DLD1 (cell line): ENCODE measurements at regions not wholly inside any gene's neighbourhood (a gene's known extent, or its start where the extent isn't known, plus 50 kb on each side); places are given as distances from the start of the nearest gene placed in this dataset.
"Not testable (repeated sequence)": the region's sequence is repeated elsewhere in the genome, so short reads cannot be mapped to it uniquely, and the experiment has no call there.

ENCODE experiments used
- in situ Hi-C: cut with HindIII; loops from 2 replicates; pipeline ENCODE4 v1.10.0; 2017; ENCODE audit warnings: low sequenced_read_pairs

DNA sequence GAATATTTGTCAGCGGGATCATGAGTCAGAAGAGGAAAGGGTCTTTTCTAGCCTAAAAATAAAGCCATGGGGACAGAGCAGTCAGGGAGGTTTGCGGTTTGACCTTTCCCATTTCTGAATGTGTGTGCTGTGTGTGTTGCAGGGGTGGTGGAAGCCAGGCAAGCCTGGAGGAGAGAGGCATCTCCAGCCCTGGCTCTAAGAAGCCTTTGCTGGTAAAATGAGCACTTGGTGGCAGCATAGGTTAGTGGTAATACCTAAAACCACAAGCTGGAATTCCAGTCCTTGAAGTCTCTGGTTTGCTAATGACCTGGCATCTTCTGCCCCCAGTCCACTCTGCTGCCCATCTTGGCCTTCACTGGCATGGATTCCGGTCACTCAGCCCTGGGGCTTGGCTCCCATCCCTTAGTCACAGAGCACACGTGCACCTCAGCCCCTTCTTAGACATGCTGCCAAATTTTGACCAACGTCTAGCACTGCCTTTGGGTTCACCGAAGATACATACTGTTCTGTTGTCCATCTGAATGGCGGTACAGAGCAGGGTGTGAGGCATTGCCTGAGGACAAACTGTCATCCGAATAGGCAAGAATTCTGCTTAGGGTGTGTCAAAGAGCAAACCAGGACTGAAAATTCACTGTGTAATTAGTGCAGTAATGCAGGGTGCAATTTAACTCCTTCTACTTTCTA, 52.7 kb downstream of the KCNA5 start:
- in situ Hi-C loops: no loop called here

DNA sequence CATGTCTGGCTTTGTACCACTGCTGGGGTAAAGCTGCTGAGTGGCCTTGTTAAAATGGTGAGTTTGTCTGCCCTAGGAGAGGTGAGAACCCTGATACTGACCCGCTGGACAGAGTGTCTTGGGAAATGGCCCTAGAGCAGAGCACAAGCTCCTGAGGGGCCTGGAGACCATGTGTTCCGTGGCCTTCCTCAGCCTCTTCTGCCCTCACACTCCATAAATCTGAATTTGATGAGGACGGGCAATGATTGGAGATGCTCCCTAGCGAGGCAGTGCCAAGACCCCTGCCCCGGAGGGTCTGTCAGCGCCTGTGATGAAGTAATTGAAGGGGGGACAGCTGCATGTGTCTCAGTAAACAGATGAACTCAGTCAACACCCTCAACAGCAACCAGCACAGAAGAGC, 54.1 kb downstream of the KCNA5 start:
- in situ Hi-C loops: no loop called here

DNA sequence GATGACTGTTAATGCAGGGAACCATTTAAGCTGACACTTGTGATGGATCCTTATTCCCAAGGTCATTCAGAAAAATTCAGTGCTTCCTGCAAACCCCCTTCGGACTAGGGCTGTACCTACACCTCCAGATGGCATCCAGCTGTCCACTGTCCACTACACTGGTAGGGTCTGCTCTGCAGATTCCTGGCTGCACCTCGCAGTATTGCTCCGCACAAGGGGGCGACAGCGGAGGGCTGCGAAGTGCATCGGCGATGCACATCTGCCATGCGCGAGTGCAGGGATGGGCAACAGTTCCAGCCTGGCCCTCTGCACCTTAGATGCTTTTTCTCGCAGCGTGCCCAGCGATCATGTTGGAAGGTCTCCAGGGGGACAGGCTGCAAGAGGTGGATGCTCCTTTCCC, 55.5 kb downstream of the KCNA5 start:
- in situ Hi-C loops: no loop called here

DNA sequence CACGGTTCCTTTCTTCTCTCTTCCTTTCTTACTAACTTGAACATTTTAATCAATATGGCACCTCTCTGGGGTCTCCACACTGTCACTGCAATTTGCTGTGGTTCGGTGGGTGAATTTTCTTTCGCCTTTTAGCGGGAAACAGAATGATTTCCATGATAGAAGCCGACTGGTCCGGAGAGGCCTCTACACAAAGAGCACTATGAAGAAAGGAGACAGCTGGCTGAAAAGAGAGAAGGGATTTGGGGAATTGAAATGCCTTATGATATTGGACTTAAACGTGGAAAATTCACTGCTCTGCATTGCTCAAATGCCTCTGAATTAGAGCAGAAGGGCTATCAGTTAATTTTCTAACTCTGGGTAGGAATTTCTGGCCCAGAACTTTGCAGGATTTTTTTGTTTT, 55.9 kb downstream of the KCNA5 start:
- in situ Hi-C loops: no loop called here

DNA sequence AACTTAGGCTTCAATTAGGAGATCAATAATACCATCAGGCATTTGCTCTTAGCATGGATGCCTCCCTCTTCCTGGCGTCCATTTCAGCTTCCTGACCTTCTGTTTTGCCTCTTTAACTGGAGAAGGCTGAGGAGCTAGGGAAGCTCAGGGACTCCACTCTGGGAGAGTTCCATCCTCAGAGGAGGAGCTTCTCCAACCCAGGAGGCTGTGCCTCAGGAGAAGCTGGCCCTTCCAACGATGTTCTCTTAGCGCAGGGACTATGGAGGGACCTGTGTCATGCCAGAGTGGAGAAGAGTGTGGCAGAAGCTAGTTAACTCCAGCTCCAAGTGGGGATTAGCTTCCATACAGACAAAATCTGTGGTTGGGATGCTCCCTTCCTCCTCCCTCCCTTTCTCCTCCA, 58.0 kb downstream of the KCNA5 start:
- in situ Hi-C loops: no loop called here

DNA sequence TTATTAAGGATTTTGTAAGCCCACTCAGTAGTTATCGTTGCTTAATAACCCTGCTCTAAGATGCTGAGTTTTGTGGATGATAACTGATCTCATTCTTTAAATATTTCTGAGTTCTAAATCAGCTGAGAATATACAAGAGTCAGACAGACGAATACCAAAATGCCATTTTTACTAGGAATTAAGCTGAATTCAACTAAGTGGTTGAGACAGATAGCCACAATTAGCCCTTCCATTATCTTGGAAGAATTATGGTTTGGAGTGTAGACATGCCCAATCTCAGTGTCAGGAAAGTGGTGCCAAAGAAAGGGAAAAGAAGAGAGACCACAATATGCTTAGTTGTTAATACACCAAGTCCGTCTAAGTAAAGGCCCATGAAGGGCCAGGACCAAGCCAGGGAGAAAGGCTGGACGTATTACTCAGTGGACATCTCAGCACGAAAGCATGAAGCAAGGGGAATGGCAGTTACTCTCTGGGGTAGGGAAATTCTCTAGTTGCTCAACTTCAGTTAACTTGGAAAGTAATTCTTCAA, 58.6 kb downstream of the KCNA5 start:
- in situ Hi-C loops: no loop called here

DNA sequence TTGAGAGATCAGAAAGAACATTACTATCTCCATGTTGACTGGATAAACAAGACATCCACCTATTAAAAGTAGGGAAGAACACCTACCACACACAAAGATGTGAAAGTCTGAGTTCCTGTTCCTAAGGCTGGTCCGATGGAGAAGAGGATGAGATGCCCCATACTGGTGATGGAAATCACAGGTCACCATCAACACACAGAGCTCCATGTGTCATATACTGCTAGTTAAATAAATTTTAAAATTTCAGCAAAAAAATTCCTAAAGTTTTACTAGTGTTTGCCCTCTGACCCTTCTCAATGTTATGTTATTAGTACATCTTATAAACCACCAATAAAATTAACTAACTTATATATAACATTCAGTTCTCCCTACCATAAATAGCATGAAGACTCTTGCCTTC, 59.1 kb downstream of the KCNA5 start:
- in situ Hi-C loops: no loop called here

DNA sequence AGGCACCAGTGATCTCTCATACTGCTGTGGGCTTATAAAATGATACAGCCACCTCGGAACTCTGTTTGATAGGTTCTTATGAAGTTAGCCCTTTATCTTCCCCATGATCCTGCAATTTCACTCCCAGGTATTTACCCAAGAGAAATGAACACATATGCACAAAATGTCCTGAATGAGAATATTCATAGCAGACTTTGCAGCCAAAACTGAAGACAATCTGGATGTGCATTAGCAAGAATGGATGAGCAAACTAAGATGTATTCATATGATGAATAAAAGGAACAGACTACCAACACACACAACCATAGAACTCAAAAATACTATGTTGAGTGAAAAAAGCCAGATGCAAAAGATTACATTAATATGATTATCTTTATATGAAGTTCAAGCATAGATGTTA, 66.7 kb downstream of the KCNA5 start:
- in situ Hi-C loops: no loop called here

DNA sequence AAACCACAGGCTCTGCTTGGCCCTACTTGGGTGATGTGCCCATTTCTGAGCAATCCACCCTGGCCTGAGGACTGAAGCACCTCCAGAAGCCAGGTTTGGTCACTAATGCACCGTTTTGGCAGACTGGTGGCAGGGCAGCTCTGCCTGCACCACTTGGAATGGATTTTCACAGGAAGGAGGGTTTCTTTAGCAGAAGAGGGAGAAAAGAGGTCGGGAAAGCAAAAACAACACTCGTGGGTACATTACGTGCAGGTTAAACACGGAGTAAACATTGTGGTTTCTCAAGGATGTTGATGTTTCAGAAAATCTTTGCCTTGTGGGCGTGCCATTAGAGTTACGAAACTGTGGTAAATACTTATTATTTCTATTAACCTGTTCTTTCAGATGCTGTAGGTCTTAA, 70.8 kb downstream of the KCNA5 start:
- in situ Hi-C loops: no loop called here

DNA sequence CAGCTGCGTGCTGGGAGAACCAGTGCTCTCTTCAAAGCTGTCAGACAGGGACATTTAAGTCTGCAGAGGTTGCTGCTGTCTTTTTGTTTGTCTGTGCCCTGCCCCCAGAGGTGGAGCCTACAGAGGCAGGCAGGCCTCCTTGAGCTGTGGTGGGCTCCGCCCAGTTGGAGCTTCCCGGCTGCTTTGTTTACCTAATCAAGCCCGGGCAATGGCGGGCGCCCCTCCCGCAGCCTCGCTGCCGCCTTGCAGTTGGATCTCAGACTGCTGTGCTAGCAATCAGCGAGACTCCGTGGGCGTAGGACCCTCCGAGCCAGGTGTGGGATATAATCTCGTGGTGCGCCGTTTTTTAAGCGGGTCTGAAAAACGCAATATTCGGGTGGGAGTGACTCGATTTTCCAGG, 78.1 kb downstream of the KCNA5 start:
- in situ Hi-C loops: not testable (repeated sequence)

DNA sequence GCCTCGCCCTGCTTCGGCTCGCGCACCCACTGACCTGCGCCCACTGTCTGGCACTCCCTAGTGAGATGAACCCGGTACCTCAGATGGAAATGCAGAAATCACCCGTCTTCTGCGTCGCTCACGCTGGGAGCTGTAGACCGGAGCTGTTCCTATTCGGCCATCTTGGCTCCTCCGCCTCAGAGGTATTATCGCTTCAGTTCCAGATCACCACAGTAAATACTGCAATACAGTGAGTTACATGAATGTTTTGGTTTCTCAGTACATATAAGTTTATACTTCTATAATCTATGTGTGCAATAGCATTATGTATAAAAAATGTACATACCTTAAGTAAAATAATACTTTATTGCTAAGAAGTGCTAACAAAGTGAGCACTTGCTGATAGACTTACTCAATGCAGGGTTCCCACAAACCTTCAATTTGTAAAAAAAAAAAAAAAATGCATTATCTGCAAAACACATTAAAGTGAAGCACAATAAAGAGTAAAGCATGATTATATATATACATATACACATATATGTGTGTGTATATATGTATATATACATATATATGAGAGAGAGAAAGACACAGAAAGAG, 78.7 kb downstream of the KCNA5 start:
- in situ Hi-C loops: not testable (repeated sequence)

DNA sequence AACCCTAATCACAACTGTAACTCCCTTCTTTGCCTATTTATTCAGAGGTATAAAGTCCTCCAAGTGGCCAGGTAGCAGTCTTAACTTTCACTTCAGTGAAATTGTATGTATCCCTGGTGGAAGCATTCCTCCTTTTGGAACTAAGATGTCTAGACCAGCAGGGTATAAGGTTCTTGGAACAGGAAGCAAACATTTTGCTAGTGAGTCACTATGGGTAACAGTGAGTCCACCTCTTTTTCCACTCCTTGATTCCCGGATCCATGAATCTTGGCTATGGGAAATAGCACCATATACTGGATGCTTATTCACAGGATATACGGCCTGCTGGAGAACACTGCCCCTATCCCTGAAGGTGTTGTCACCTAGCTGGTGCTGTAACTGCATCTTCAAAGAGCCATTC, 80.2 kb downstream of the KCNA5 start:
- in situ Hi-C loops: no loop called here

DNA sequence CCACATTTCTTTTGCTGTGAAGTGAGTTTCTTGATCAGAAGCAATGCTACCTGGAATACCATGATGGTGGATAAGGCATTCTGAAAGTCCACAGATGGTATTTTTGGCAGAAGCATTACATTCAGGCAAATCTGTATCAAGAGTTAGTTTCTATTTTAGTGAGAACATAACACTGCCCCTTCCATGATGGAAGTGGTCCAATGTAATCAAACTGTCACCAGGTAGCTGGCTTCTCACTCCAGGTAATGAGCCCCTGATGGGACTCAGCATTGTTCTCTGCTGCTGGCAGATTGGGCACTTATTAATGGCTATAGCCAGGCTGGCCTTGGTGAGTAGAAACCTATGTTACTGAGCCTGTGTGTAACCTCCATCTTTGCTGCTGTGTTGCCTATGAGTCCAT, 80.7 kb downstream of the KCNA5 start:
- in situ Hi-C loops: no loop called here

DNA sequence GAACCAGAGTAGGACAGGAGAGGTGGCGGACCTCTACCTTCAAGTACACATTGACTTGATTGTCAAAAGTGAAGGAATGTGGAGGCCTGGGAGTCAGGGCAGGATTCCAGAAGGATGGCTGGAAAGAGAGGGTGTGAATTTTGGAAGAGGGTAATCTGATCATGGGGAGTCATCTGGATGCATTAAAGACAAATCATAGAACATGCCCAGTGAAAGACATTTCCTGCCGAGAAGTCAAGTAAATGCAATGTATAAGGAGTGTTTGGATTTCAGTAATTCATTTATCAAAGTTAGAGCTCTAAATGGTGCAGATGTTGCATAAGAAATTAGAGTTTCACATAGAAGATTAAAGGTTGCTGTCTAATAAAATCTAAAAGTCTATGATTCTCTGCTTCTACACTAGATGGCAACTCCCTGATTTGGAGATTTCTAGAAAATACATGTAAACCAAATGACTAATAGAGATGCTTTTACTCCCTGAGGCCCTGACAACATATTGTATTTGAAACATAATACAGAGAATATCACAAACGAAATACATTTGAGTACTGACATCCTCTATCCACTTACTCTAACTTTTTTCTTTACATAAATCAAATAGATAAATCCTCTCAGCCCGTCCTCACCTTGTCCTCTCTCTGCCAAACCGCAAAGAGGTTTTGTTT, 91.3 kb downstream of the KCNA5 start:
- in situ Hi-C loops: no loop called here

DNA sequence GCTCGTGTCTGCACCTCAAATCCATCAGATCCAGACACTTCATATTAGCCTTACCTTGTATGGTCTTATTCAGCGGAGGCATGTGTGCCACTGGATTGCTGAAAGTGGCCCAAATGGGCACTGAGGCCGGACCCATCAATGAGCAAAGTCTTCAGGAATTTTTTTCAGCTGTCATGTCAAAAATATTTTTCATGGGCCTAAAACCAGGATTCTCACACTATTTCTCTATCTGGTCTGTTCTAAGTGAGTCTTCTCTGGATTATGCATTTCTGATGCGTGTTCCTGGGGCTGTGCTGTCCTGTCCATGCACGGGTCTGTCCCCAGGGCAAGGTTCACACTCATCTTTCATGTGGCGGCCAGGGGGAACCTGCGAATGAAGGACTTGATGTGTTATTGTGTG, 94.6 kb downstream of the KCNA5 start:
- in situ Hi-C loops: no loop called here

DNA sequence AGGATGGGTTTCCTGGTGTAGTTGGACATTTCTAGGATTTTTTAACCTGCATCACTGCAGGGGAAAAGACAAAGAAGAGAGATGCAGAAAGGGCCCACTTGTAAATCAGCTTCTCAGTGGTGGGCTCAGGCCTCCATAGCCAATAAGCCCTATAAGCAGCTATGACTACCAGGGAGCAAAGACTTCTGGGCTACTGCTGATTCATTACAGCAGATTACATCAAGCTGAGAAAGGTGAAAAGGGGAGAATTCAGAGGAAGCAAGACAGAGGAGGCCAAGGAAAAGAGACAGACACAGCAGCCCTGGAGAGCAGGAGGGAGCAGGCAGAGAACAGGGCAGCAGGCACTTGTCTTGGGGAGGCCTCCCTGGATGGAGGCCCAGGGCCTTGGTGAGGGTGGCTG, 95.2 kb downstream of the KCNA5 start:
- in situ Hi-C loops: no loop called here

DNA sequence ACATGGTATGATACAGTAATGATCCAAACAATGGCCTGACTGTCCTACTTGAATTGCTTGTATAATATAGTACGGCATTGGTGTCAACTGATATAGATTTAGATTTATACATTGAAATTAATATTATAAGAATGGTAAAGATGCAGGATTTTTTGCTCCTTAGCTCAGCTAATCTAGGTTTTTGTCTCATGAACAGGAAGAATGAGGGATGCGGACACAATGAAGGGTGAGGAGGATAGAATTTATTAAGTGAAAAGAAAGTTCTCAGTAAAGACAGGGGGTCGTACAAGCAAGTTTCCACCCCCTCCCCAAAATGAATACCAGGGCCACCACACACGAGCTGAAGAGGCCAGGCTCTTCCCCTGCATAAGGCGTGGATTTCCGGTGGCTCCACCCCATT, 96.1 kb downstream of the KCNA5 start:
- in situ Hi-C loops: no loop called here

DNA sequence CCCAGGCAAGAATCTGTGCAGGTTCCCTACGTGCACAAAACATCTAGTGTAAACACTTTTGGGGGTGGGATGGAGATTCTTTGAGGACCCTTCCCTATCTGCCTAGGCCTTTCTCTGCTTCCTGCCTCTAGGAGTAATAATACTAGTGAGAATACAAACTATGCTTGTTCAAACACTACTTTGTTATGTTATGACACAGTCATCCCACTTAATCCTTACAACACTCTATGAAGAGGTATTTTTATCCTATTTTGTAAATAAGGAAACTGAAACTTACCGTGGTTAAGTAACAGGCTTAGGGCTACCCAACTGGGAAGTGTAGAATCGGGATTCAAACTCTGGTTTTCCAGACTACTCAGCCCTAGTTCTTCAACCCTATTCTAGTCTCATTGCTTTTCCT, 96.5 kb downstream of the KCNA5 start:
- in situ Hi-C loops: no loop called here

DNA sequence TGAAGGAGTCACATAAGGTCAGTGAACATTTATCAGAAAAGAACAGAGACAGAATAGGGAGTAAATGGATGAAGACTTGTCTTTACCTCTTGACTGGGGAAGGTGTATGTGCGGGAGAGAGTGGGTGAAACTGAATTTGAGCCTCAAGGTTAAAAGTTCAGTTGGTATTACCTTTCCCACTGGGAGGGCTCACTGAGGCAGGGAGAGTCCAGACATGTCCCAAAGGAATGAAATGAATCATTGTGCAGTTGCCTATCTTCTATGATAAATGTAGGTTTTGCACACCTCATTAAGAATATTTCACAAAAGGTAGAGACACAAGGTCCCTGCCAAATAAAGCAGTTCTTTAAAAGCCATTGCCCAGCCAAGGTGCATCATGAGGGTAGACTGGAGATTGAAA, 105.2 kb downstream of the KCNA5 start:
- in situ Hi-C loops: no loop called here

DNA sequence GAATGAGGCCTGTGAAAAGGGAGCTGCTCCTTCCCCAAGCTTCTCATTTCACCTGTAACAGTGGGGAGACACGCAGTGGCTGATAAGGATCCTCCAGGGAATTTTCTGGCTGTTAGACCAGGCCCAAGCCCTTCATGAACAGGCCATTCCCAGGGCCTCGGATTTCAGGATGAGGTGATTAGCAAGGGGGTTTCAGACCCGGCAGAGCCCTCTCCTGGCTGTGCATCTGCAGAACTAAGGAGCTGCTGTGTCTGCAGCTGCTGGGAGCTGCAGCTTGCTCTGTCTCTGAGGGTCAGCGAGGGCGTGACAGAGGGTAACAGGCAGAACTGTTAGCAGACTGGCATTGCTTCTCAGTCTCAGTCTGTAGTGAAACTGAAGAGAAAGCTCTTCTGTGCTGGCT, 110.4 kb downstream of the KCNA5 start:
- in situ Hi-C loops: no loop called here

DNA sequence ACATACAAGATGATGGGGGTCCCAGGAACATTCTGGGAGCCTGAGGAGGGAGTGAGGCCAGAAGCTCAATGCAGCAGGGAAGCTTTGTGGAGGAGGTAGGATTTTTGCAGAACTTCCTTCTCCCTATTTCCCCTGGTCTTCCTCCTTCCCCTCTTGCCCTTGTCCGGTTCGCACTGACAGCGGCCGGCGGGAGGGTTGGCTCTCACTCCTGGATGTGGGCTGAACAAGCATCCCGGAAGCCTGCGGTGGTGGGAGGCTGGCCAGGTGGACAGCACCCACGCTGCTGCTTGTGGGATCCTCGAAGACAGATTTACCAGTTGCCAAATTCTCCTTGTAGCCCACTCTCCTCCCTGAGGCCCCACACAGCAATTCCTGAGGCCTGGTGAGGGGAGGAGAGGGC, 112.2 kb downstream of the KCNA5 start:
- in situ Hi-C loops: no loop called here

DNA sequence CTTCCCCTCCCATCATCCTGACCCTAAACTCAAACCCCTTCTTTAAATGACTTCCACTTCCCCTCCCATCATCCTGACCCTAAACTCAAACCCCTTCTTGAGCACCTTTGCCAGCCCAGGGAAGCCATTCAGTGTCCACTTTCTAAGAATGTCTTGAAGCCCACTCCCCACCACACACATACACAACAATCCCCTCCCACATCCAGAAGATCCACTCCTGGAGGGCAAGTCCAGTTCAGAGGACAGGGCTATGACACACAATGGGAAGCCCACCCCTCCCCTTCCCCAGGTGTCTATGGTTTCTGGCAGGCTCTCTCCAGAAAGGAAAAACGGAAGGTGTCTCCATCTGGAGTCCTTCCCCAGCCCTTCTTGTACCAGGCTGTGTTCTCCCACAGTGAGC, 117.1 kb downstream of the KCNA5 start:
- in situ Hi-C loops: no loop called here
